ENCODE measurements at regions not wholly inside any gene's neighbourhood (a gene's known extent, or its start where the extent isn't known, plus 50 kb on each side); places are given as distances from the start of the nearest gene placed in this dataset.

GRCh38 chr10:4338768-4339167 is 487.2 kb upstream of the AKR1E2 start:
- TF ChIP-seq EZH2 (IDR thresholded peaks at IDR 0.05; ENCODE audit: borderline replicate concordance, low read depth, low read length, severe bottlenecking) (no peak), CTCF (IDR thresholded peaks at IDR 0.05; ENCODE audit: extremely low read depth in 1 of 2, insufficient read depth in 1 of 2, low read depth in 1 of 2, low read length in 2 of 2) (no peak), MYC (IDR thresholded peaks at IDR 0.05; ENCODE audit: low read depth, low read length) (no peak), POLR2A (IDR thresholded peaks at IDR 0.05; ENCODE audit: low read depth, low read length) (no peak)
